AG09319 (cell line): ENCODE measurements at regions not wholly inside any gene's neighbourhood (a gene's known extent, or its start where the extent isn't known, plus 50 kb on each side); places are given as distances from the start of the nearest gene placed in this dataset.

Experiments
- DNase-seq: peaks from one replicate; pipeline ENCODE4 v3.0.0-alpha.2; 2010; ENCODE audit warnings: low read depth; ENCODE audit errors: extremely low read depth
- CTCF ChIP-seq: IDR thresholded peaks from 2 replicates; pipeline ENCODE4 v1.5.1; 2011; ENCODE audit warnings: low read depth, mild to moderate bottlenecking, inconsistent platforms, low read length, moderate library complexity

- DNase-seq = no peak
- no peak for TF ChIP-seq CTCF
These were observed 122.8 kb upstream of the AGAP1 start for GRCh38 chr2:235371018-235371417.

GRCh38 chr2:235373171-235373570 lies 120.7 kb upstream of the AGAP1 start:
- no peak for TF ChIP-seq CTCF
- DNase-seq = no peak

- no peak for DNase-seq
- TF ChIP-seq CTCF = no peak
These were observed 116.7 kb upstream of the AGAP1 start for GRCh38 chr2:235377176-235377575.

- no peak for TF ChIP-seq CTCF
- no peak for DNase-seq
These were observed 115.6 kb upstream of the AGAP1 start for GRCh38 chr2:235378246-235378645.

GRCh38 chr2:235378944-235379343 lies 114.9 kb upstream of the AGAP1 start:
- TF ChIP-seq CTCF = no peak
- no peak for DNase-seq

- no peak for DNase-seq
- TF ChIP-seq CTCF = no peak
These were observed 112.5 kb upstream of the AGAP1 start for GRCh38 chr2:235381261-235381912.

GRCh38 chr2:235382179-235382578 lies 111.7 kb upstream of the AGAP1 start:
- no peak for DNase-seq
- TF ChIP-seq CTCF = no peak
